ENCODE measurements at regions not wholly inside any gene's neighbourhood (a gene's known extent, or its start where the extent isn't known, plus 50 kb on each side); places are given as distances from the start of the nearest gene placed in this dataset.

DNA sequence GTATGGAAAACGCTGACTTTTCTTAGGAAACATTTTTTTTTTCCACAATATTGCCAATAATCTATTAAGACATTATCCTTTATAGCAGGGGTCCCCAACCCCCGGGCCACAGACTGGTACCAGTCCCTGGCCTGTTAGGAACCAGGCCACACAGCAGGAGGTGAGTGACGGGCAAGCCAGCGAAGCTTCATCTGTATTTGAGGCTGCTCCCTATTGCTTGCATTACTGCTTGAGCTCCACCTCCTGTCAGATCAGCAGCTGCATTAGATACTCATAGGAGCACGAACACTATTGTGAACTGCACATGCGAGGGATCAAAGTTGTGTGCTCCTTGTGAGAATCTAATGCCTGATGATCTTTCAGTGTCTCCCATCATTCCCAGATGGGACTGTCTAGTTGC, 793.7 kb downstream of the SLITRK5 start:
- TF ChIP-seq POLR2A (IDR thresholded peaks at IDR 0.05; ENCODE audit: low read length) = no peak
- TF ChIP-seq GATA1 (IDR thresholded peaks at IDR 0.05; ENCODE audit: low read depth, low read length) = no peak

Data from erythroblast (primary cell).